H1 (cell line): ENCODE measurements at regions not wholly inside any gene's neighbourhood (a gene's known extent, or its start where the extent isn't known, plus 50 kb on each side); places are given as distances from the start of the nearest gene placed in this dataset.

Experiments
- EP300 ChIP-seq, 2 experiments: IDR thresholded peaks; 1 replicate in 1 of 2; 2 replicates in 1 of 2; pipeline ENCODE4 v1.6.1; 2011 to 2012; ENCODE audit warnings: low read depth in 2 of 2, low read length in 2 of 2, mild to moderate bottlenecking in 2 of 2, borderline replicate concordance in 1 of 2, inconsistent platforms in 1 of 2, moderate library complexity in 1 of 2
- RFX5 ChIP-seq: IDR thresholded peaks from 2 replicates; pipeline ENCODE4 v1.6.1; 2011; ENCODE audit warnings: low read depth, low read length, improper control_type of control experiment, borderline replicate concordance
- TF ChIP-seq, protein P1 (sequence below): fragments of 300-600 bp; sonication (generic); IDR thresholded peaks from 2 replicates; pipeline ENCODE4 v1.7.1; 2012; ENCODE audit warnings: low read length, moderate library complexity, mild to moderate bottlenecking, inconsistent platforms; ENCODE audit not compliant: insufficient replicate concordance

- TF ChIP-seq, protein P1, sequence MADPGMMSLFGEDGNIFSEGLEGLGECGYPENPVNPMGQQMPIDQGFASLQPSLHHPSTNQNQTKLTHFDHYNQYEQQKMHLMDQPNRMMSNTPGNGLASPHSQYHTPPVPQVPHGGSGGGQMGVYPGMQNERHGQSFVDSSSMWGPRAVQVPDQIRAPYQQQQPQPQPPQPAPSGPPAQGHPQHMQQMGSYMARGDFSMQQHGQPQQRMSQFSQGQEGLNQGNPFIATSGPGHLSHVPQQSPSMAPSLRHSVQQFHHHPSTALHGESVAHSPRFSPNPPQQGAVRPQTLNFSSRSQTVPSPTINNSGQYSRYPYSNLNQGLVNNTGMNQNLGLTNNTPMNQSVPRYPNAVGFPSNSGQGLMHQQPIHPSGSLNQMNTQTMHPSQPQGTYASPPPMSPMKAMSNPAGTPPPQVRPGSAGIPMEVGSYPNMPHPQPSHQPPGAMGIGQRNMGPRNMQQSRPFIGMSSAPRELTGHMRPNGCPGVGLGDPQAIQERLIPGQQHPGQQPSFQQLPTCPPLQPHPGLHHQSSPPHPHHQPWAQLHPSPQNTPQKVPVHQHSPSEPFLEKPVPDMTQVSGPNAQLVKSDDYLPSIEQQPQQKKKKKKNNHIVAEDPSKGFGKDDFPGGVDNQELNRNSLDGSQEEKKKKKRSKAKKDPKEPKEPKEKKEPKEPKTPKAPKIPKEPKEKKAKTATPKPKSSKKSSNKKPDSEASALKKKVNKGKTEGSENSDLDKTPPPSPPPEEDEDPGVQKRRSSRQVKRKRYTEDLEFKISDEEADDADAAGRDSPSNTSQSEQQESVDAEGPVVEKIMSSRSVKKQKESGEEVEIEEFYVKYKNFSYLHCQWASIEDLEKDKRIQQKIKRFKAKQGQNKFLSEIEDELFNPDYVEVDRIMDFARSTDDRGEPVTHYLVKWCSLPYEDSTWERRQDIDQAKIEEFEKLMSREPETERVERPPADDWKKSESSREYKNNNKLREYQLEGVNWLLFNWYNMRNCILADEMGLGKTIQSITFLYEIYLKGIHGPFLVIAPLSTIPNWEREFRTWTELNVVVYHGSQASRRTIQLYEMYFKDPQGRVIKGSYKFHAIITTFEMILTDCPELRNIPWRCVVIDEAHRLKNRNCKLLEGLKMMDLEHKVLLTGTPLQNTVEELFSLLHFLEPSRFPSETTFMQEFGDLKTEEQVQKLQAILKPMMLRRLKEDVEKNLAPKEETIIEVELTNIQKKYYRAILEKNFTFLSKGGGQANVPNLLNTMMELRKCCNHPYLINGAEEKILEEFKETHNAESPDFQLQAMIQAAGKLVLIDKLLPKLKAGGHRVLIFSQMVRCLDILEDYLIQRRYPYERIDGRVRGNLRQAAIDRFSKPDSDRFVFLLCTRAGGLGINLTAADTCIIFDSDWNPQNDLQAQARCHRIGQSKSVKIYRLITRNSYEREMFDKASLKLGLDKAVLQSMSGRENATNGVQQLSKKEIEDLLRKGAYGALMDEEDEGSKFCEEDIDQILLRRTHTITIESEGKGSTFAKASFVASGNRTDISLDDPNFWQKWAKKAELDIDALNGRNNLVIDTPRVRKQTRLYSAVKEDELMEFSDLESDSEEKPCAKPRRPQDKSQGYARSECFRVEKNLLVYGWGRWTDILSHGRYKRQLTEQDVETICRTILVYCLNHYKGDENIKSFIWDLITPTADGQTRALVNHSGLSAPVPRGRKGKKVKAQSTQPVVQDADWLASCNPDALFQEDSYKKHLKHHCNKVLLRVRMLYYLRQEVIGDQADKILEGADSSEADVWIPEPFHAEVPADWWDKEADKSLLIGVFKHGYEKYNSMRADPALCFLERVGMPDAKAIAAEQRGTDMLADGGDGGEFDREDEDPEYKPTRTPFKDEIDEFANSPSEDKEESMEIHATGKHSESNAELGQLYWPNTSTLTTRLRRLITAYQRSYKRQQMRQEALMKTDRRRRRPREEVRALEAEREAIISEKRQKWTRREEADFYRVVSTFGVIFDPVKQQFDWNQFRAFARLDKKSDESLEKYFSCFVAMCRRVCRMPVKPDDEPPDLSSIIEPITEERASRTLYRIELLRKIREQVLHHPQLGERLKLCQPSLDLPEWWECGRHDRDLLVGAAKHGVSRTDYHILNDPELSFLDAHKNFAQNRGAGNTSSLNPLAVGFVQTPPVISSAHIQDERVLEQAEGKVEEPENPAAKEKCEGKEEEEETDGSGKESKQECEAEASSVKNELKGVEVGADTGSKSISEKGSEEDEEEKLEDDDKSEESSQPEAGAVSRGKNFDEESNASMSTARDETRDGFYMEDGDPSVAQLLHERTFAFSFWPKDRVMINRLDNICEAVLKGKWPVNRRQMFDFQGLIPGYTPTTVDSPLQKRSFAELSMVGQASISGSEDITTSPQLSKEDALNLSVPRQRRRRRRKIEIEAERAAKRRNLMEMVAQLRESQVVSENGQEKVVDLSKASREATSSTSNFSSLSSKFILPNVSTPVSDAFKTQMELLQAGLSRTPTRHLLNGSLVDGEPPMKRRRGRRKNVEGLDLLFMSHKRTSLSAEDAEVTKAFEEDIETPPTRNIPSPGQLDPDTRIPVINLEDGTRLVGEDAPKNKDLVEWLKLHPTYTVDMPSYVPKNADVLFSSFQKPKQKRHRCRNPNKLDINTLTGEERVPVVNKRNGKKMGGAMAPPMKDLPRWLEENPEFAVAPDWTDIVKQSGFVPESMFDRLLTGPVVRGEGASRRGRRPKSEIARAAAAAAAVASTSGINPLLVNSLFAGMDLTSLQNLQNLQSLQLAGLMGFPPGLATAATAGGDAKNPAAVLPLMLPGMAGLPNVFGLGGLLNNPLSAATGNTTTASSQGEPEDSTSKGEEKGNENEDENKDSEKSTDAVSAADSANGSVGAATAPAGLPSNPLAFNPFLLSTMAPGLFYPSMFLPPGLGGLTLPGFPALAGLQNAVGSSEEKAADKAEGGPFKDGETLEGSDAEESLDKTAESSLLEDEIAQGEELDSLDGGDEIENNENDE: no peak
- TF ChIP-seq EP300 (IDR thresholded peaks at IDR 0.05; ENCODE audit: borderline replicate concordance in 1 of 2, low read depth in 2 of 2, low read length in 2 of 2) (no peak), RFX5 (no peak)
Observed at GRCh38 chr5:157933005-157933404, 74.1 kb upstream of the CLINT1 start (continued).
